PC-3 (cell line): ENCODE measurements at regions not wholly inside any gene's neighbourhood (a gene's known extent, or its start where the extent isn't known, plus 50 kb on each side); places are given as distances from the start of the nearest gene placed in this dataset.

ENCODE experiments used
- ATAC-seq: fragments of 200-7000 bp; cut with Tn5 transposase; 2 replicates; pipeline ENCODE4 v1.9.1; 2020; ENCODE audit warnings: mild to moderate bottlenecking, moderate library complexity
- BruUV-seq: library from RNA; stranded (reverse); fragments of 400-500 nt; replicated peaks from 2 replicates; lab custom pipeline; 2021; lab: Mats Ljungman, UMichigan
- CTCF ChIA-PET: fragments of 300-600 bp; sonication (Branson Sonifier 250); formaldehyde crosslinking; loops from one replicate; lab custom pipeline; 2022; ENCODE audit warnings: antibody characterized with exemption; lab: Charles Lee
- POLR2A ChIA-PET: fragments of 300-600 bp; sonication (Branson Sonifier 250); formaldehyde crosslinking; loops from one replicate; lab custom pipeline; 2022; ENCODE audit warnings: antibody characterized with exemption; ENCODE audit not compliant: unreplicated experiment; lab: Charles Lee
- DNase-seq: peaks from one replicate; pipeline ENCODE4 v3.0.0-alpha.2; 2015
- H2AFZ ChIP-seq: fragments of 300-600 bp; sonication (generic); 2 replicates; pipeline ENCODE4 v1.6.0; 2016; ENCODE audit warnings: antibody characterized with exemption, low read length
- H3F3A ChIP-seq: fragments of 300-600 bp; sonication (generic); one replicate; pipeline ENCODE4 v1.6.0; 2017; ENCODE audit warnings: antibody characterized with exemption, low read length, control low read depth, mild to moderate bottlenecking; ENCODE audit not compliant: unreplicated experiment
- H3K27ac ChIP-seq: fragments of 300-600 bp; sonication (generic); 2 replicates; pipeline ENCODE4 v1.5.1; 2016; ENCODE audit warnings: mild to moderate bottlenecking, low read length
- H3K27me3 ChIP-seq: fragments of 300-600 bp; sonication (generic); 2 replicates; pipeline ENCODE4 v1.6.1; 2016; ENCODE audit warnings: low read length, mixed read lengths
- H3K36me3 ChIP-seq: fragments of 300-600 bp; sonication (generic); 2 replicates; pipeline ENCODE4 v1.6.1; 2016; ENCODE audit warnings: low read depth, mixed run types, low read length, mixed read lengths
- H3K4me1 ChIP-seq: fragments of 300-600 bp; sonication (generic); 2 replicates; pipeline ENCODE4 v1.5.1; 2016; ENCODE audit warnings: low read length; ENCODE audit not compliant: insufficient read depth
- H3K4me2 ChIP-seq: fragments of 300-600 bp; sonication (generic); 2 replicates; pipeline ENCODE4 v1.6.0; 2016; ENCODE audit warnings: low read length
- H3K4me3 ChIP-seq: fragments of 300-600 bp; sonication (generic); 2 replicates; pipeline ENCODE4 v1.5.1; 2016; ENCODE audit warnings: mild to moderate bottlenecking, low read length, mixed read lengths
- H3K79me2 ChIP-seq: fragments of 300-600 bp; sonication (generic); 2 replicates; pipeline ENCODE4 v1.6.1; 2017; ENCODE audit warnings: low read length, mixed read lengths
- H3K9ac ChIP-seq: fragments of 300-600 bp; sonication (generic); 2 replicates; pipeline ENCODE4 v1.6.0; 2016; ENCODE audit warnings: mild to moderate bottlenecking, low read length
- H3K9me2 ChIP-seq: fragments of 300-600 bp; sonication (generic); replicated peaks from 2 replicates; pipeline ENCODE4 v1.6.1; 2016; ENCODE audit warnings: mixed run types, low read length, mixed read lengths
- H3K9me3 ChIP-seq: fragments of 300-600 bp; sonication (generic); 2 replicates; pipeline ENCODE4 v1.6.1; 2016; ENCODE audit warnings: low read length, mixed read lengths
- H4K20me1 ChIP-seq: fragments of 300-600 bp; sonication (generic); 2 replicates; pipeline ENCODE4 v1.6.1; 2016; ENCODE audit warnings: low read length, mixed read lengths
- CTCF ChIP-seq: fragments of 300-600 bp; sonication (generic); conservative IDR thresholded peaks from 2 replicates; pipeline ENCODE4 v1.5.1; 2017; ENCODE audit warnings: antibody characterized with exemption, low read depth, mild to moderate bottlenecking, low read length
- EZH2 ChIP-seq: fragments of 300-600 bp; sonication (generic); IDR thresholded peaks from one replicate; pipeline ENCODE4 v1.6.1; 2017; ENCODE audit warnings: antibody characterized with exemption, mild to moderate bottlenecking, low read length; ENCODE audit not compliant: unreplicated experiment
- EZH2phosphoT487 ChIP-seq: fragments of 300-600 bp; sonication (generic); IDR thresholded peaks from 2 replicates; pipeline ENCODE4 v1.6.1; 2018; ENCODE audit warnings: mild to moderate bottlenecking, antibody characterized with exemption, low read length, borderline replicate concordance
- intact Hi-C: fragments of 100-400 bp; cut with micrococcal nuclease; formaldehyde crosslinking; loops from 2 replicates; pipeline ENCODE4 v1.9.0; 2023

- CTCF ChIA-PET: no interaction called here
- Histone ChIP-seq H2AFZ (no peak overlapping the region), H3K9ac (no peak overlapping the region), H3K9me3 (no peaks in the 10 kb centered on the region), H3K27me3 (no peaks in the 10 kb centered on the region), H3K4me3 (no peak overlapping the region), H3K36me3 (no peaks in the 10 kb centered on the region), H4K20me1 (no peaks in the 10 kb centered on the region), H3F3A (no peaks in the 10 kb centered on the region), H3K9me2 (no peaks in the 10 kb centered on the region), H3K27ac (no peak overlapping the region), H3K79me2 (no peaks in the 10 kb centered on the region), H3K4me2 (no peak overlapping the region), H3K4me1 (no peaks in the 10 kb centered on the region)
- no peak for TF ChIP-seq EZH2phosphoT487
- TF ChIP-seq CTCF: no peak
- no peak for TF ChIP-seq EZH2
- POLR2A ChIA-PET: no interaction called here
- intact Hi-C loops: no loop called here
- no TSS peak for BruUV-seq
- ATAC-seq: no peak
- peak; percentile 13 for DNase-seq
These were observed 115.7 kb upstream of the MPDZ start for GRCh38 chr9:13395156-13395555.

- H2AFZ ChIP-seq: no peak overlapping the region
- CTCF ChIA-PET: no interaction called here
- H3K79me2 ChIP-seq: no peaks in the 10 kb centered on the region
- no peaks in the 10 kb centered on the region for H3K27me3 ChIP-seq
- H3K4me2 ChIP-seq: no peak overlapping the region
- peak; percentile 23 for DNase-seq
- no peaks in the 10 kb centered on the region for H3K9me3 ChIP-seq
- BruUV-seq: no TSS peak
- intact Hi-C loops: no loop called here
- no peaks in the 10 kb centered on the region for H3F3A ChIP-seq
- H3K9me2 ChIP-seq: no peaks in the 10 kb centered on the region
- ATAC-seq: no peak
- no peak overlapping the region for H3K27ac ChIP-seq
- no peak overlapping the region for H3K4me3 ChIP-seq
- POLR2A ChIA-PET: no interaction called here
- no peak overlapping the region for H3K9ac ChIP-seq
- TF ChIP-seq EZH2phosphoT487: no peak
- TF ChIP-seq CTCF: no peak
- no peak for TF ChIP-seq EZH2
- no peaks in the 10 kb centered on the region for H4K20me1 ChIP-seq
- H3K36me3 ChIP-seq: no peaks in the 10 kb centered on the region
- no peaks in the 10 kb centered on the region for H3K4me1 ChIP-seq
These were observed 108.7 kb upstream of the MPDZ start for GRCh38 chr9:13388157-13388556.

GRCh38 chr9:13387734-13388067 is 108.2 kb upstream of the MPDZ start:
- no peak for ATAC-seq

More at GRCh38 chr9:13387734-13388067, 108.2 kb upstream of the MPDZ start:
- Histone ChIP-seq H3K9ac (no peak overlapping the region), H3K9me2 (no peaks in the 10 kb centered on the region), H3K27ac (no peak overlapping the region), H3K36me3 (no peaks in the 10 kb centered on the region), H3K4me1 (no peaks in the 10 kb centered on the region), H3K79me2 (no peaks in the 10 kb centered on the region), H4K20me1 (no peaks in the 10 kb centered on the region), H3K4me3 (no peak overlapping the region), H3F3A (no peaks in the 10 kb centered on the region), H2AFZ (no peak overlapping the region), H3K27me3 (no peaks in the 10 kb centered on the region), H3K4me2 (no peak overlapping the region), H3K9me3 (no peaks in the 10 kb centered on the region)
- no TSS peak for BruUV-seq
- DNase-seq: no peak
- ChIA-PET CTCF (no interaction called here), POLR2A (no interaction called here)
- intact Hi-C loops: no loop called here
- no peak for TF ChIP-seq EZH2
- no peak for TF ChIP-seq CTCF
- TF ChIP-seq EZH2phosphoT487: no peak
